ENCODE measurements at regions not wholly inside any gene's neighbourhood (a gene's known extent, or its start where the extent isn't known, plus 50 kb on each side); places are given as distances from the start of the nearest gene placed in this dataset.
"Not testable (repeated sequence)": the region's sequence is repeated elsewhere in the genome, so short reads cannot be mapped to it uniquely, and the experiment has no call there.

GRCh38 chr7:65285906-65286864 is 87.5 kb upstream of the ZNF92 start:
- no peak overlapping the region for H3K27ac ChIP-seq
- TF ChIP-seq POLR2A (IDR thresholded peaks at IDR 0.05) (no peak), POLR2AphosphoS5 (IDR thresholded peaks at IDR 0.05) (no peak), CTCF (IDR thresholded peaks at IDR 0.05) (no peak)
- H3K4me1 ChIP-seq (replicated peaks): no peaks in the 10 kb centered on the region
- no peaks in the 10 kb centered on the region for H3K36me3 ChIP-seq
- intact Hi-C loops (cut with DNase I): no loop called here
- no peak overlapping the region for H3K4me3 ChIP-seq
- 85% methylated on average over 3 of the region's 3 CpGs for WGBS
- no peaks in the 10 kb centered on the region for H3K27me3 ChIP-seq (replicated peaks; ENCODE audit: insufficient read depth)
- no peaks in the 10 kb centered on the region for H3K9me3 ChIP-seq
- no peak for DNase-seq (ENCODE audit: low spot score)

- DNase-seq (ENCODE audit: low spot score); H3K4me3 ChIP-seq; H3K9me3 ChIP-seq; H3K27me3 ChIP-seq (replicated peaks; ENCODE audit: insufficient read depth); H3K4me1 ChIP-seq (replicated peaks); intact Hi-C loops (cut with DNase I); H3K27ac ChIP-seq; H3K36me3 ChIP-seq: not testable (repeated sequence)
- 96% methylated on average over 2 of the region's 2 CpGs for WGBS
Measured at GRCh38 chr7:65285241-65285640, 88.4 kb upstream of the ZNF92 start.

- no peak overlapping the region for H3K4me3 ChIP-seq
Measured at GRCh38 chr7:65279795-65280194, 93.9 kb upstream of the ZNF92 start.

GRCh38 chr7:65276822-65277221 is 96.8 kb upstream of the ZNF92 start:
- H3K4me3 ChIP-seq: no peak overlapping the region
- no peaks in the 10 kb centered on the region for H3K36me3 ChIP-seq
- intact Hi-C loops (cut with DNase I): no loop called here
- H3K4me1 ChIP-seq (replicated peaks): no peaks in the 10 kb centered on the region
- TF ChIP-seq POLR2A (IDR thresholded peaks at IDR 0.05) (no peak), POLR2AphosphoS5 (IDR thresholded peaks at IDR 0.05) (no peak), CTCF (IDR thresholded peaks at IDR 0.05) (no peak)
- no peak overlapping the region for H3K27ac ChIP-seq
- H3K27me3 ChIP-seq (replicated peaks; ENCODE audit: insufficient read depth): no peaks in the 10 kb centered on the region
- no peak for DNase-seq (ENCODE audit: low spot score)
- no peaks in the 10 kb centered on the region for H3K9me3 ChIP-seq

More at GRCh38 chr7:65279795-65280194, 93.9 kb upstream of the ZNF92 start:
- Histone ChIP-seq H3K27me3 (replicated peaks; ENCODE audit: insufficient read depth) (no peaks in the 10 kb centered on the region), H3K27ac (no peak overlapping the region), H3K9me3 (no peaks in the 10 kb centered on the region), H3K4me1 (replicated peaks) (no peaks in the 10 kb centered on the region), H3K36me3 (no peaks in the 10 kb centered on the region)
- 71% methylated on average over 2 of the region's 2 CpGs for whole genome bisulfite sequencing
- TF ChIP-seq POLR2AphosphoS5 (IDR thresholded peaks at IDR 0.05) (no peak), CTCF (IDR thresholded peaks at IDR 0.05) (no peak), POLR2A (IDR thresholded peaks at IDR 0.05) (no peak)
- no peak for DNase-seq (ENCODE audit: low spot score)
- intact Hi-C loops (cut with DNase I): no loop called here

GRCh38 chr7:65271502-65271901 is 102.2 kb upstream of the ZNF92 start:
- H3K27me3 ChIP-seq (replicated peaks; ENCODE audit: insufficient read depth); DNase-seq (ENCODE audit: low spot score); H3K4me1 ChIP-seq (replicated peaks); intact Hi-C loops (cut with DNase I); H3K4me3 ChIP-seq; H3K36me3 ChIP-seq; H3K27ac ChIP-seq; H3K9me3 ChIP-seq: not testable (repeated sequence)
- 96% methylated on average over 2 of the region's 2 CpGs for WGBS

Data from prostate gland (tissue), 2 donors.